HepG2 (cell line): ENCODE measurements at regions not wholly inside any gene's neighbourhood (a gene's known extent, or its start where the extent isn't known, plus 50 kb on each side); places are given as distances from the start of the nearest gene placed in this dataset.

Experiments
- CBX2 ChIP-seq, 2 experiments: fragments of 200-600 bp in 1 of 2; sonication (generic); formaldehyde crosslinking in 1 of 2; IDR thresholded peaks; 2 replicates each; pipeline versions ENCODE4 v1.7.0 to v1.8.1; 2018 to 2022; ENCODE audit warnings: low read depth in 2 of 2, low read length in 1 of 2, mild to moderate bottlenecking in 1 of 2, missing genetic modification reagents in 1 of 2
- IKZF5 ChIP-seq: IDR thresholded peaks from 2 replicates; pipeline ENCODE4 v1.6.1; 2018; ENCODE audit warnings: missing genetic modification reagents, mild to moderate bottlenecking, missing compliant biosample characterization
- NFE2L1 ChIP-seq: sonication (generic); formaldehyde crosslinking; IDR thresholded peaks from 2 replicates; pipeline ENCODE4 v1.4.0; 2020; ENCODE audit warnings: missing genetic modification reagents, mild to moderate bottlenecking, borderline replicate concordance
- POLR2AphosphoS2 ChIP-seq: IDR thresholded peaks from 2 replicates; pipeline ENCODE4 v1.6.1; 2011; ENCODE audit warnings: low read depth, low read length, improper control_type of control experiment
- SMARCE1 ChIP-seq: fragments of 450-650 bp; IDR thresholded peaks from 2 replicates; pipeline ENCODE4 v1.6.1; 2017; ENCODE audit warnings: borderline replicate concordance
- YY1 ChIP-seq: IDR thresholded peaks from 2 replicates; pipeline ENCODE4 v1.6.1; 2011; ENCODE audit warnings: low read length, low read depth, moderate library complexity, mild to moderate bottlenecking; ENCODE audit not compliant: insufficient read depth, insufficient replicate concordance
- ZNF629 ChIP-seq: sonication (generic); formaldehyde crosslinking; conservative IDR thresholded peaks from 2 replicates; pipeline ENCODE4 v1.5.0; 2020; ENCODE audit warnings: missing genetic modification reagents
- ZNF672 ChIP-seq: sonication (generic); formaldehyde crosslinking; IDR thresholded peaks from 2 replicates; pipeline ENCODE4 v1.8.1; 2022; ENCODE audit warnings: missing genetic modification reagents

- TF ChIP-seq NFE2L1 (CRISPR knock-in tag) (no peak), IKZF5 (CRISPR knock-in tag) (no peak), SMARCE1 (no peak), ZNF629 (CRISPR knock-in tag) (no peak), YY1 (no peak), POLR2AphosphoS2 (no peak), ZNF672 (CRISPR knock-in tag) (no peak), CBX2 (IDR thresholded peaks at IDR 0.05; ENCODE audit: low read depth, low read length) (no peak), CBX2 (CRISPR knock-in tag; IDR thresholded peaks at IDR 0.05; ENCODE audit: low read depth) (no peak)
Observed at GRCh38 chr3:16723978-16724377, 118.8 kb upstream of the DAZL start.
